ENCODE measurements at regions not wholly inside any gene's neighbourhood (a gene's known extent, or its start where the extent isn't known, plus 50 kb on each side); places are given as distances from the start of the nearest gene placed in this dataset.

- Mint-ChIP-seq H3K9me3 (peaks cover 3% of the 10 kb centered on the region), H3K27ac (no peak overlapping the region), H3K27me3 (no peaks in the 10 kb centered on the region), H3K4me1 (ENCODE audit: low read depth) (no peaks in the 10 kb centered on the region), H3K4me3 (no peak overlapping the region), H3K36me3 (ENCODE audit: low read depth) (no peaks in the 10 kb centered on the region)
- intact Hi-C loops (cut with micrococcal nuclease) = no loop called here
- ChIA-PET CTCF (interaction anchor here (0.6 kb wide), 1 partner anchor 424 kb away, joined by 4 read pairs; no protein-coding TSS in a partner anchor), POLR2A (interaction anchor here (0.6 kb wide), 1 partner anchor 393 kb away, joined by 4 read pairs; no protein-coding TSS in a partner anchor)
- TF ChIP-seq CTCF (IDR thresholded peaks at IDR 0.05) = no peak
- ATAC-seq (no peak), DNase-seq (no peak)
These were observed 140.3 kb downstream of the MAT2B start for GRCh38 chr5:163645421-163646416.

GRCh38 chr5:163649514-163649913 is 144.1 kb downstream of the MAT2B start:
- no peaks in the 10 kb centered on the region for H3K27me3 Mint-ChIP-seq
- DNase-seq (no peak), ATAC-seq (no peak)
- TF ChIP-seq CTCF (IDR thresholded peaks at IDR 0.05) = no peak
- peaks cover 7% of the 10 kb centered on the region for H3K9me3 Mint-ChIP-seq
- H3K36me3 Mint-ChIP-seq (ENCODE audit: low read depth) = no peaks in the 10 kb centered on the region
- no peak overlapping the region for H3K27ac Mint-ChIP-seq
- H3K4me3 Mint-ChIP-seq = no peak overlapping the region
- ChIA-PET CTCF (no interaction called here), POLR2A (no interaction called here)
- no peaks in the 10 kb centered on the region for H3K4me1 Mint-ChIP-seq (ENCODE audit: low read depth)
- intact Hi-C loops (cut with micrococcal nuclease) = no loop called here

GRCh38 chr5:163653526-163653925 is 148.1 kb downstream of the MAT2B start:
- Mint-ChIP-seq H3K36me3 (ENCODE audit: low read depth) (no peaks in the 10 kb centered on the region), H3K27me3 (no peaks in the 10 kb centered on the region), H3K27ac (no peak overlapping the region), H3K4me3 (no peak overlapping the region), H3K4me1 (ENCODE audit: low read depth) (no peaks in the 10 kb centered on the region), H3K9me3 (peaks cover 9% of the 10 kb centered on the region)
- ChIA-PET POLR2A (no interaction called here), CTCF (interaction anchor here (1.4 kb wide), 1 partner anchor 89 kb away, joined by 3 read pairs; no protein-coding TSS in a partner anchor)
- TF ChIP-seq CTCF (IDR thresholded peaks at IDR 0.05) = no peak
- intact Hi-C loops (cut with micrococcal nuclease) = no loop called here
- DNase-seq (no peak), ATAC-seq (no peak)

- CTCF ChIA-PET = no interaction called here
- TF ChIP-seq CTCF (IDR thresholded peaks at IDR 0.05) = no peak
- no peaks in the 10 kb centered on the region for H3K27me3 Mint-ChIP-seq
- ATAC-seq = no peak
- no peaks in the 10 kb centered on the region for H3K4me1 Mint-ChIP-seq (ENCODE audit: low read depth)
- POLR2A ChIA-PET = no interaction called here
- H3K27ac Mint-ChIP-seq = no peak overlapping the region
- no peak overlapping the region for H3K4me3 Mint-ChIP-seq
- H3K36me3 Mint-ChIP-seq (ENCODE audit: low read depth) = no peaks in the 10 kb centered on the region
- intact Hi-C loops (cut with micrococcal nuclease) = no loop called here
- H3K9me3 Mint-ChIP-seq = peaks cover 4% of the 10 kb centered on the region
- no peak for DNase-seq
These were observed 153.5 kb downstream of the MAT2B start for GRCh38 chr5:163658702-163659567.

Data from activated CD8-positive, alpha-beta T cell treated with anti-CD3 and anti-CD28 coated beads for 36 hours (primary cell).